ENCODE measurements at regions not wholly inside any gene's neighbourhood (a gene's known extent, or its start where the extent isn't known, plus 50 kb on each side); places are given as distances from the start of the nearest gene placed in this dataset.

GRCh38 chr18:34159691-34160185 is 65.0 kb downstream of the NOL4 start:
- Histone ChIP-seq H3K4me3 (ENCODE audit: low read length) (no peak overlapping the region), H4K5ac (ENCODE audit: low read length) (no peak overlapping the region)

GRCh38 chr18:34158881-34159690 is 65.6 kb downstream of the NOL4 start:
- peak overlapping the region; percentile 77 for H3K56ac ChIP-seq (ENCODE audit: low read length)
- H4K5ac ChIP-seq (ENCODE audit: low read length): no peak overlapping the region
- H3K18ac ChIP-seq (ENCODE audit: low read length): no peak overlapping the region
- peak; percentile 95 for DNase-seq
- no peak overlapping the region for H3K23ac ChIP-seq (ENCODE audit: low read length)
- peak overlapping the region; percentile 31 for H3K9ac ChIP-seq (ENCODE audit: low read length)
- H3K4me2 ChIP-seq (ENCODE audit: low read length): peak overlapping the region; percentile 39
- H3K4me1 ChIP-seq (ENCODE audit: control insufficient read depth, low read depth, low read length): no peaks in the 10 kb centered on the region
- H3K27me3 ChIP-seq (ENCODE audit: insufficient read depth, low read length, poor library complexity): no peaks in the 10 kb centered on the region
- no peaks in the 10 kb centered on the region for H3K36me3 ChIP-seq (ENCODE audit: control insufficient read depth, insufficient read depth, low read length)
- no peaks in the 10 kb centered on the region for H3K79me2 ChIP-seq (ENCODE audit: control insufficient read depth, insufficient read depth, low read length)
- no peak overlapping the region for H3K27ac ChIP-seq (ENCODE audit: low read depth, low read length)
- no peak overlapping the region for H2BK15ac ChIP-seq (replicated peaks; ENCODE audit: low read depth)
- H2BK120ac ChIP-seq (ENCODE audit: low read depth, low read length): no peak overlapping the region
- H3K4ac ChIP-seq (ENCODE audit: low read depth, low read length): no peak overlapping the region
- H4K8ac ChIP-seq (ENCODE audit: low read depth, low read length): no peak overlapping the region
- no CpG with 5 or more reads among the region's 54 CpGs for WGBS (ENCODE audit: extremely low coverage, insufficient coverage, low lambda C conversion rate)
- H2AK5ac ChIP-seq (ENCODE audit: low read length): no peak overlapping the region
- H3K79me1 ChIP-seq (ENCODE audit: low read length): no peaks in the 10 kb centered on the region
- no peak overlapping the region for H2BK5ac ChIP-seq (ENCODE audit: low read length)
- peak overlapping the region; percentile 19 for H3K4me3 ChIP-seq (ENCODE audit: low read length)

More at GRCh38 chr18:34159691-34160185, 65.0 kb downstream of the NOL4 start:
- Histone ChIP-seq H3K4me1 (ENCODE audit: control insufficient read depth, low read depth, low read length) (no peaks in the 10 kb centered on the region), H2BK15ac (replicated peaks; ENCODE audit: low read depth) (no peak overlapping the region), H3K27ac (ENCODE audit: low read depth, low read length) (no peak overlapping the region), H3K23ac (ENCODE audit: low read length) (no peak overlapping the region), H2AK5ac (ENCODE audit: low read length) (no peak overlapping the region), H4K8ac (ENCODE audit: low read depth, low read length) (no peak overlapping the region), H3K4me2 (ENCODE audit: low read length) (peak overlapping the region; percentile 39), H3K4ac (ENCODE audit: low read depth, low read length) (no peak overlapping the region), H3K18ac (ENCODE audit: low read length) (no peak overlapping the region), H3K36me3 (ENCODE audit: control insufficient read depth, insufficient read depth, low read length) (no peaks in the 10 kb centered on the region), H2BK5ac (ENCODE audit: low read length) (no peak overlapping the region), H3K27me3 (ENCODE audit: insufficient read depth, low read length, poor library complexity) (no peaks in the 10 kb centered on the region), H3K9ac (ENCODE audit: low read length) (no peak overlapping the region), H2BK120ac (ENCODE audit: low read depth, low read length) (no peak overlapping the region), H3K79me1 (ENCODE audit: low read length) (no peaks in the 10 kb centered on the region), H3K56ac (ENCODE audit: low read length) (peak overlapping the region; percentile 22), H3K79me2 (ENCODE audit: control insufficient read depth, insufficient read depth, low read length) (no peaks in the 10 kb centered on the region)
- WGBS (ENCODE audit: extremely low coverage, insufficient coverage, low lambda C conversion rate): no CpG with 5 or more reads among the region's 14 CpGs
- DNase-seq: peak; percentile 1

- H3K4me3 ChIP-seq (ENCODE audit: low read length): no peak overlapping the region
- H3K18ac ChIP-seq (ENCODE audit: low read length): no peak overlapping the region
- H2BK5ac ChIP-seq (ENCODE audit: low read length): no peak overlapping the region
- H3K56ac ChIP-seq (ENCODE audit: low read length): no peak overlapping the region
- no peak overlapping the region for H4K8ac ChIP-seq (ENCODE audit: low read depth, low read length)
- H3K79me1 ChIP-seq (ENCODE audit: low read length): no peaks in the 10 kb centered on the region
- no peak overlapping the region for H4K5ac ChIP-seq (ENCODE audit: low read length)
- no peaks in the 10 kb centered on the region for H3K36me3 ChIP-seq (ENCODE audit: control insufficient read depth, insufficient read depth, low read length)
- no peak overlapping the region for H3K4ac ChIP-seq (ENCODE audit: low read depth, low read length)
- WGBS (ENCODE audit: extremely low coverage, insufficient coverage, low lambda C conversion rate): no CpG with 5 or more reads among the region's 1 CpG
- no peaks in the 10 kb centered on the region for H3K79me2 ChIP-seq (ENCODE audit: control insufficient read depth, insufficient read depth, low read length)
- no peak overlapping the region for H2BK15ac ChIP-seq (replicated peaks; ENCODE audit: low read depth)
- H3K27ac ChIP-seq (ENCODE audit: low read depth, low read length): no peak overlapping the region
- H3K9ac ChIP-seq (ENCODE audit: low read length): no peak overlapping the region
- no peak overlapping the region for H2BK120ac ChIP-seq (ENCODE audit: low read depth, low read length)
- no peak overlapping the region for H2AK5ac ChIP-seq (ENCODE audit: low read length)
- no peaks in the 10 kb centered on the region for H3K4me1 ChIP-seq (ENCODE audit: control insufficient read depth, low read depth, low read length)
- no peak overlapping the region for H3K4me2 ChIP-seq (ENCODE audit: low read length)
- DNase-seq: no peak
- H3K23ac ChIP-seq (ENCODE audit: low read length): no peak overlapping the region
- H3K27me3 ChIP-seq (ENCODE audit: insufficient read depth, low read length, poor library complexity): no peaks in the 10 kb centered on the region
These were observed 71.0 kb downstream of the NOL4 start for GRCh38 chr18:34153711-34154110.

GRCh38 chr18:34131006-34131405 is 93.7 kb downstream of the NOL4 start:
- H2AK5ac ChIP-seq (ENCODE audit: low read length): no peak overlapping the region
- no peak overlapping the region for H4K8ac ChIP-seq (ENCODE audit: low read depth, low read length)
- H3K36me3 ChIP-seq (ENCODE audit: control insufficient read depth, insufficient read depth, low read length): no peaks in the 10 kb centered on the region
- H2BK5ac ChIP-seq (ENCODE audit: low read length): no peak overlapping the region
- no peaks in the 10 kb centered on the region for H3K4me1 ChIP-seq (ENCODE audit: control insufficient read depth, low read depth, low read length)
- no peak overlapping the region for H3K18ac ChIP-seq (ENCODE audit: low read length)
- H3K79me1 ChIP-seq (ENCODE audit: low read length): no peaks in the 10 kb centered on the region
- H2BK15ac ChIP-seq (replicated peaks; ENCODE audit: low read depth): no peak overlapping the region
- H3K23ac ChIP-seq (ENCODE audit: low read length): no peak overlapping the region
- H3K56ac ChIP-seq (ENCODE audit: low read length): no peak overlapping the region
- H3K27ac ChIP-seq (ENCODE audit: low read depth, low read length): no peak overlapping the region
- H3K79me2 ChIP-seq (ENCODE audit: control insufficient read depth, insufficient read depth, low read length): no peaks in the 10 kb centered on the region
- no peak overlapping the region for H4K5ac ChIP-seq (ENCODE audit: low read length)
- H2BK120ac ChIP-seq (ENCODE audit: low read depth, low read length): no peak overlapping the region
- no peak overlapping the region for H3K4ac ChIP-seq (ENCODE audit: low read depth, low read length)
- no peak overlapping the region for H3K4me3 ChIP-seq (ENCODE audit: low read length)
- no CpG with 5 or more reads among the region's 1 CpG for WGBS (ENCODE audit: extremely low coverage, insufficient coverage, low lambda C conversion rate)
- no peaks in the 10 kb centered on the region for H3K27me3 ChIP-seq (ENCODE audit: insufficient read depth, low read length, poor library complexity)
- H3K9ac ChIP-seq (ENCODE audit: low read length): no peak overlapping the region
- H3K4me2 ChIP-seq (ENCODE audit: low read length): no peak overlapping the region
- DNase-seq: no peak

- Histone ChIP-seq H3K79me2 (ENCODE audit: control insufficient read depth, insufficient read depth, low read length) (no peaks in the 10 kb centered on the region), H4K5ac (ENCODE audit: low read length) (no peak overlapping the region), H2AK5ac (ENCODE audit: low read length) (no peak overlapping the region), H4K8ac (ENCODE audit: low read depth, low read length) (no peak overlapping the region), H3K27me3 (ENCODE audit: insufficient read depth, low read length, poor library complexity) (no peaks in the 10 kb centered on the region), H2BK15ac (replicated peaks; ENCODE audit: low read depth) (no peak overlapping the region), H3K36me3 (ENCODE audit: control insufficient read depth, insufficient read depth, low read length) (no peaks in the 10 kb centered on the region), H3K18ac (ENCODE audit: low read length) (no peak overlapping the region), H3K4me1 (ENCODE audit: control insufficient read depth, low read depth, low read length) (no peaks in the 10 kb centered on the region), H3K56ac (ENCODE audit: low read length) (no peak overlapping the region), H3K23ac (ENCODE audit: low read length) (no peak overlapping the region), H3K4me2 (ENCODE audit: low read length) (no peak overlapping the region), H3K9ac (ENCODE audit: low read length) (no peak overlapping the region), H3K4me3 (ENCODE audit: low read length) (no peak overlapping the region), H3K27ac (ENCODE audit: low read depth, low read length) (no peak overlapping the region), H2BK5ac (ENCODE audit: low read length) (no peak overlapping the region), H3K4ac (ENCODE audit: low read depth, low read length) (no peak overlapping the region), H2BK120ac (ENCODE audit: low read depth, low read length) (no peak overlapping the region), H3K79me1 (ENCODE audit: low read length) (no peaks in the 10 kb centered on the region)
- DNase-seq: no peak
These were observed 96.3 kb downstream of the NOL4 start for GRCh38 chr18:34128436-34128835.

- no peak overlapping the region for H3K4me2 ChIP-seq (ENCODE audit: low read length)
- no peak overlapping the region for H2BK5ac ChIP-seq (ENCODE audit: low read length)
- no peaks in the 10 kb centered on the region for H3K79me1 ChIP-seq (ENCODE audit: low read length)
- H4K5ac ChIP-seq (ENCODE audit: low read length): no peak overlapping the region
- H2BK15ac ChIP-seq (replicated peaks; ENCODE audit: low read depth): no peak overlapping the region
- no peak overlapping the region for H3K23ac ChIP-seq (ENCODE audit: low read length)
- no peak for DNase-seq
- no CpG with 5 or more reads among the region's 3 CpGs for WGBS (ENCODE audit: extremely low coverage, insufficient coverage, low lambda C conversion rate)
- H4K8ac ChIP-seq (ENCODE audit: low read depth, low read length): no peak overlapping the region
- H2AK5ac ChIP-seq (ENCODE audit: low read length): no peak overlapping the region
- H3K56ac ChIP-seq (ENCODE audit: low read length): no peak overlapping the region
- H3K27ac ChIP-seq (ENCODE audit: low read depth, low read length): no peak overlapping the region
- no peak overlapping the region for H3K4me3 ChIP-seq (ENCODE audit: low read length)
- no peak overlapping the region for H2BK120ac ChIP-seq (ENCODE audit: low read depth, low read length)
- no peak overlapping the region for H3K4ac ChIP-seq (ENCODE audit: low read depth, low read length)
- no peaks in the 10 kb centered on the region for H3K79me2 ChIP-seq (ENCODE audit: control insufficient read depth, insufficient read depth, low read length)
- no peaks in the 10 kb centered on the region for H3K4me1 ChIP-seq (ENCODE audit: control insufficient read depth, low read depth, low read length)
- H3K36me3 ChIP-seq (ENCODE audit: control insufficient read depth, insufficient read depth, low read length): no peaks in the 10 kb centered on the region
- H3K27me3 ChIP-seq (ENCODE audit: insufficient read depth, low read length, poor library complexity): no peaks in the 10 kb centered on the region
- no peak overlapping the region for H3K9ac ChIP-seq (ENCODE audit: low read length)
- H3K18ac ChIP-seq (ENCODE audit: low read length): no peak overlapping the region
These were observed 98.6 kb downstream of the NOL4 start for GRCh38 chr18:34126121-34126520.

All from mesendoderm (in vitro differentiated cells).